ENCODE measurements at regions not wholly inside any gene's neighbourhood (a gene's known extent, or its start where the extent isn't known, plus 50 kb on each side); places are given as distances from the start of the nearest gene placed in this dataset.

DNA sequence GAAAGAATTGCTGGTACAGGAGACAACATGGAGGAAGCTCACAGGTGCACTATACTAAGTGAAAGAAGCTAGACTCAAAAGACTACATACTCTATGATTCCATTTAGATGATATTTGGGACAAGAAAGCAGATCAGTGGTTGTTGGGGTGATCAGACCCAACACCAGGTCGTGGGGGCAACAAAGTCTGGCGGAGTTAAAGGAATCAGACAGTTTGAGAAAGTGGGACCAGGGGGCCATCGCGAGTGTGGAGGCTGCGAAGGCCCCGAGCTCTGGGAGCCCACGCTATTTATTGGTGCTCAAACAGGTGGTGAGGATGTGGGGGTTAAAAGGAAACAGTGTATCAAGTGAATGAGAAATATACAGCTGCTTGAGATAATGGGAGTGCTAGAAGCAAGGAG lies 282.8 kb upstream of the SGK1 start (continued):
- TF ChIP-seq, protein P1, sequence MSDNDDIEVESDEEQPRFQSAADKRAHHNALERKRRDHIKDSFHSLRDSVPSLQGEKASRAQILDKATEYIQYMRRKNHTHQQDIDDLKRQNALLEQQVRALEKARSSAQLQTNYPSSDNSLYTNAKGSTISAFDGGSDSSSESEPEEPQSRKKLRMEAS (IDR thresholded peaks at IDR 0.05): no peak
- TF ChIP-seq SIX5 (IDR thresholded peaks at IDR 0.05; ENCODE audit: low read depth, low read length): no peak
- no peak for TF ChIP-seq TEAD4 (IDR thresholded peaks at IDR 0.05; ENCODE audit: low read depth, low read length)
- no peak for TF ChIP-seq KDM5A (IDR thresholded peaks at IDR 0.05; ENCODE audit: low read length)
- no peak for TF ChIP-seq SRF (IDR thresholded peaks at IDR 0.05; ENCODE audit: low read depth, low read length)
